PC-3 (cell line): ENCODE measurements at regions not wholly inside any gene's neighbourhood (a gene's known extent, or its start where the extent isn't known, plus 50 kb on each side); places are given as distances from the start of the nearest gene placed in this dataset.

Experiments used
- CTCF ChIP-seq: fragments of 300-600 bp; sonication (generic); conservative IDR thresholded peaks from 2 replicates; pipeline ENCODE4 v1.5.1; 2017; ENCODE audit warnings: antibody characterized with exemption, low read depth, mild to moderate bottlenecking, low read length
- EZH2 ChIP-seq: fragments of 300-600 bp; sonication (generic); IDR thresholded peaks from one replicate; pipeline ENCODE4 v1.6.1; 2017; ENCODE audit warnings: antibody characterized with exemption, mild to moderate bottlenecking, low read length; ENCODE audit not compliant: unreplicated experiment
- EZH2phosphoT487 ChIP-seq: fragments of 300-600 bp; sonication (generic); IDR thresholded peaks from 2 replicates; pipeline ENCODE4 v1.6.1; 2018; ENCODE audit warnings: mild to moderate bottlenecking, antibody characterized with exemption, low read length, borderline replicate concordance

GRCh38 chr9:29659736-29660135 lies 2086.5 kb upstream of the C9orf72 start:
- TF ChIP-seq CTCF = no peak
- TF ChIP-seq EZH2 = no peak
- TF ChIP-seq EZH2phosphoT487 = no peak
